ENCODE measurements at regions not wholly inside any gene's neighbourhood (a gene's known extent, or its start where the extent isn't known, plus 50 kb on each side); places are given as distances from the start of the nearest gene placed in this dataset.

- DNase-seq, result no peak
Observed at GRCh38 chr2:121123268-121123667, 161.7 kb downstream of the TFCP2L1 start.

- DNase-seq, result no peak
Observed at GRCh38 chr2:121124330-121124729, 160.7 kb downstream of the TFCP2L1 start.

- DNase-seq, result no peak
Observed at GRCh38 chr2:121125350-121125749, 159.7 kb downstream of the TFCP2L1 start.

GRCh38 chr2:121128741-121129659, 156.0 kb downstream of the TFCP2L1 start:
- no peak for DNase-seq

- no peak for DNase-seq
Observed at GRCh38 chr2:121129692-121130091, 155.3 kb downstream of the TFCP2L1 start.

GRCh38 chr2:121130301-121130850, 154.6 kb downstream of the TFCP2L1 start:
- no peak for DNase-seq

GRCh38 chr2:121131375-121131774, 153.6 kb downstream of the TFCP2L1 start:
- DNase-seq, result no peak

DNA sequence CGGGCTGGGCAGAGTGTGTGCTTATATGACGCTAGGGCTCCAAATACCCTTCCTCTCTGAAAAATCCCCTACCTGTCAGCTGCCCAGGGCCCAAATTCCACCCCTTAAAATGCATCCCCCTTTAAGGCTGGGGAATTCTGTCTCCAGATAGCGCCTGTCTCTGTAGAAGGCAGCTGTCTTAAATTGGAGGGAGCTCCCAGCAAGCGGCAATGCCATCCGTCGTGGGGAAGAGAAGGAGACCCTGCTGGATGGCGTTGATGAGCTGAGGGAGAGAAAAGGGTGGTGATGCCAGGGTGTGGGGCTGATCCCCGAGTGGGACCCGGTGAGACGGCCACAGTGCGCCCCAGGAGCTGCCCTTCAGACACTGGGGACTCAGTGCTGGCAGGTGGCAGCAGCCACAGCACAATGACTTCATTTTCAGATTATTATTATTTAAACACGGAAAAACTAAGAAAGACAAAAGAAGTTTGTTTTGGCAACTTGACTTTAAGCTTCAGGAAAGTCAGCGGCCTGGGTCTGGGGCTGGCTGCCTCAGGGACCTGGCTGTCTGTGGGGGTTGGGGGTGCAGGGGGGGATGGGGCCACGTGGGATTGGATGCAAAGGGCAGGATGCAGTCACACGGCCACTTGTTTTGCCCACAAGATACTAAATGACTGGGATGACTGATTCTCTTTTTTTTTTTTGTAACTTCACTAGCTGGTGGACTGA, 152.8 kb downstream of the TFCP2L1 start:
- no peak for DNase-seq

DNA sequence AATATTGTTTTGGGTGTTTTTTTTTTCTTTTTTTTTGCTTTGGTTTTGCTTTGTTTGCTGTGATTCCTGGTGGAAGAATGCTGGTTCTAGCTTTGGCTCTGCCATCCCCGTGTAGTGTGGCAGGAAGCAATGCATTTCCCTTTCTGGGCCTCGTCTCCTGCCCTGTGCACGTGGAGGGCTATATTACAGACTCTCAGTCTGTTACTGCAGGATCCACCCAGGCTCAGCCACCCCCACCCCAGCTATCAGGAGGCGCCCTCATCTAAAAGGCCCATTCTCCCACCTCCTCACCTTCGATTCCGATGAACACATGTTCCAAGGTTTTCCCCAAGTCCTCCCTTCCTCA, 152.3 kb downstream of the TFCP2L1 start:
- DNase-seq, result no peak

- no peak for DNase-seq
Observed at GRCh38 chr2:121133551-121134319, 151.3 kb downstream of the TFCP2L1 start.

GRCh38 chr2:121134728-121135127, 150.3 kb downstream of the TFCP2L1 start:
- no peak for DNase-seq

DNA sequence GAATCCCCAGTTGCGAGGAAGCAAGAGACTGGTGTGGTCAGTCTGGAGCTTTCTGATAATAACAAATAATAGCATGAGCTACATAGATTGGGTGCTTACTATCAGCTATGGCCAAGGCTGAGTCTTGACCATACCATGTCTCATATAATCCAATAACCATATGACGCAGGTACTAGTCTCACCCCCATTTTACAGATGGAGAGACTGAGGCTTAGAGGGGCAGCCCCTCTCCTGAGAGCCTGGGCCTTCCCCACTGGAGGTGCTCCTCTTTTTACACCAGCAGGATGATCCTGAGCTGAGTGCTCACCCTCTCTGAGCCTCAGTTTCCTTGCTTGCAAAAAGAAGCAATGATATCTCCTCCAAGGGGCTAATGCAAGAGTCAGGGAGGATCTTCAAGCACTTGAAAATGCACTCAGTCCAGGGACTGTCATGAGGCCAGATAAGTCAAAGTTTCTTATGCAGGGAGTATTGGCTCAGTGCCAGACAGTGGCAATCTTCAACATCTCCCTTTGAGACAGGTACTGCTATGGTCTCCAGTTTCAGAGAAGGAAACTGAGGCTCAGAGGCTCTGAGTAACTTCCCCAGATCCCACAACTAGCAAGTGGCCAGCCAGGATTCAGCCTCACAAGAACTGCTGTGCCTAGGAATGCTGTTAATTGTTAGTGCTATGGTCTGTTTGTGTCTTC, 149.7 kb downstream of the TFCP2L1 start:
- DNase-seq, result no peak

GRCh38 chr2:121136323-121136722, 148.7 kb downstream of the TFCP2L1 start:
- DNase-seq, result no peak

DNA sequence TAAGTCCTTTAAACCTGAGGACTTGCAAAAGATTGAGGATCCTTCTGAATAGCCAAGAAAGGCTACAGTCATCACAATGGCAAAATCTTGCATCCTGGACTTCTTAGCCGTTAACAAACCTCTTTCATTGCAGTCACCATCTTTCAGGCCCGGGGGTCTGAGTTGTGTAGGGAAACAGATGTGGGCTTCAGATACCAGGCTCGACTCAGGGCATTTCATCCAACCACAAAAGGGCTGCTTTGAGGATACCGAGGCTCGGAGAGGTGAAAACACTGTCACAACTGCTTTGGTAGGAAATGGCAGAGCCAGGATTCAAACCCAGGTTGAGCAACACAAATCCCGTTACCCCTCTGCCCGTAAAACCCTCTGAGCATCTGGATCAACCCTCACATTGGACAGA, 147.4 kb downstream of the TFCP2L1 start:
- no peak for DNase-seq

DNA sequence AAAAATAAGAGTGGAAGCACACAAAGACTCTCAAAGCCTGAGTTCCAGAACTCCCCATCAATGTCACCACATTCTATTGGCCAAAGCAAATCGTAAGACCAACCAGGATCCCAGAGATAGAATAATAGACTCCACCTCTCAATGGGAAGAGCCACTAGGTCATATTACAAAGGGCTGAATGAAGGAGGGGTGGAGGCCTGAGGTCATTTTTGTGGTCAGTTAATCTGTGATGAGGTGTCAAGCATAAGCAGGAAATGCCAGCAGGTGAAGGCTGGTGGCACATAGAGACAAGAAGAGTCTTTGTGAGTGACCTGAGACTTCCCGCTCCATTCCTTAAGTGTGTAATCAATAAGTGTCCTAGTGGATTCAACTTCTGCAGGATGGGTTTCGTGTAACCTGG, 144.3 kb downstream of the TFCP2L1 start:
- no peak for DNase-seq

GRCh38 chr2:121142452-121142851, 142.6 kb downstream of the TFCP2L1 start:
- no peak for DNase-seq

DNA sequence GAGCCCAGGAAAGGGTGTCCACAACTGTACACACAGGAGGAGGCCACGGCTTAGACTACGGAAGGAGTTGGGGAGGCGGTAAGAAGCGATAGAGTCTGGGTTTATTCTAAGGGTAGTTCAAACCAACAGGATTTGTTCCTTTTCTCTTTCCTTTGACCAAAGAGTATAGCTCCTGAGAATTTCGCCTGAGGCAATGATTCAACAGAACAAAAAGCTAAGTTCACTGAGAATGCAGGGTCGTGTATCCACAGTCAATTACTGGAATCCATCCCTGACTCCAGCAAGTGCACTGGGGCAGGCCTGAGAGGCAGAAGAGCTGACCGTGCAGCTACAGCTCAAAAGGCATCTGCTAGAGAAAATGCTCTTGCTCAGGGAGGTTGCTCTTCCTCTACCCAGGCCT, 140.9 kb downstream of the TFCP2L1 start:
- DNase-seq, result no peak

GRCh38 chr2:121146630-121147029, 138.4 kb downstream of the TFCP2L1 start:
- DNase-seq, result no peak

- no peak for DNase-seq
Observed at GRCh38 chr2:121147766-121148165, 137.2 kb downstream of the TFCP2L1 start.

- DNase-seq, result no peak
Observed at GRCh38 chr2:121148481-121148880, 136.5 kb downstream of the TFCP2L1 start.

DNA sequence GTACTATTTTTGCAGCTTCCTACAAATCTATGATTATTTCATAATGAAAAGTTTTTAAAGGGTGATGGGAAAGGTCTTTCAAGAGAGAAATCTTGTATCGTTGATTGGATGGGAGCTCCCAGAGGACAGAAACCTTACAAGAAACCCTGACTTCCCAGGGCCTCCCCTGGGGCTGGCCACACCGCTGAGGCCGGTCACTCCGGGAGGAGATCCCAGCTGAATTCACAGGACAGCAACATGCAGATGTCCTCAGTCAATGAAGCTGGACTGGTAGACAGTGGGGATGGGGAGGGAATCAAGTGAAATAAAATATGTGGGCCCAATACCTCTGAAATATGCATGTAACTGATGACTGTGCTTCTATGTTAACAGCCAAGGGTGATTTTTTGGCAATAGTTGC, 135.6 kb downstream of the TFCP2L1 start:
- no peak for DNase-seq

DNA sequence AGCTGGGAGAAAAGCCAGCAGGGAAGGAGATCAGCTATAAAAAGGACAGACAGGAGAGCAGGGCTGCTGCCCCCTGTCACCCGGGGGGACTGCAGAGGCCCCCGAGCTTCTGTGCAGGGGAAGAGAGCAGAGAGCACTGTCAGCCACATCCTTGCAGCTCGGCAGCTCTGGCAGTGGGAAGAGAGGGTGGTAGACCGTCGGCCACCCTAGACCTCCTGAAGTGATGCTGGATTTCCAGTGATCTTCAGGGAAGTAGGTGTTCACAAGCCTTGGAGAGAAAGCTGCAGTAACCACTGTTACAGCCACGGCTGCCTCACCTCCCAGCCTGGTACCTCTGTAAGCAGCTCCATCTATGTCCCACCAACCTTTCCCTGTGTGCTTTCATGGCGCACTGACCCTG, 134.9 kb downstream of the TFCP2L1 start:
- DNase-seq, result no peak

- DNase-seq, result no peak
Observed at GRCh38 chr2:121150713-121151112, 134.3 kb downstream of the TFCP2L1 start.

All from effector CD4-positive, alpha-beta T cell (primary cell).